HG02571 (cell line): ENCODE measurements at regions not wholly inside any gene's neighbourhood (a gene's known extent, or its start where the extent isn't known, plus 50 kb on each side); places are given as distances from the start of the nearest gene placed in this dataset.
"Not testable (repeated sequence)": the region's sequence is repeated elsewhere in the genome, so short reads cannot be mapped to it uniquely, and the experiment has no call there.

ENCODE experiments used
- ATAC-seq: cut with Tn5 transposase; IDR thresholded peaks from one replicate; pipeline ENCODE4 v1.9.1; 2021; ENCODE audit warnings: mild to moderate bottlenecking, moderate library complexity; ENCODE audit not compliant: unreplicated experiment

DNA sequence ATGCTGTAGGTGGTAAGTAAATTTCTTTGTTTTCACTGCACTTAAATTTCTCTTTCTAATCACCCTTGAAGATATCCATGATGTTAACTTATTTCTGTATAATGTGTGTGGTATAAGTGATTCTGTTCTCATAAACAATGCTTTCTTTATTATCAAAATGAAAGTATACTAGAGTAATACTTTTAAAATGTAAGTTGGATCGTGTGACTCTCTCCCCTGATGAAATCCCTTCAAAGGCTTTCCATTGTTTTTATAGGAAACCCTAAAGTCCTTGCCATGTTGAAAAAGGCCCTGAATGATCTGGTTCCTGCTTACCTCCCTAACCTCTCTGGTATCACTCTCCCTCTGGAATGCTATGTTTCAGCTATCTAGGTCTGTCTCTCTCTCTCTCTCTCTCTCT lies 191.1 kb upstream of the LHX8 start:
- ATAC-seq, result no peak

DNA sequence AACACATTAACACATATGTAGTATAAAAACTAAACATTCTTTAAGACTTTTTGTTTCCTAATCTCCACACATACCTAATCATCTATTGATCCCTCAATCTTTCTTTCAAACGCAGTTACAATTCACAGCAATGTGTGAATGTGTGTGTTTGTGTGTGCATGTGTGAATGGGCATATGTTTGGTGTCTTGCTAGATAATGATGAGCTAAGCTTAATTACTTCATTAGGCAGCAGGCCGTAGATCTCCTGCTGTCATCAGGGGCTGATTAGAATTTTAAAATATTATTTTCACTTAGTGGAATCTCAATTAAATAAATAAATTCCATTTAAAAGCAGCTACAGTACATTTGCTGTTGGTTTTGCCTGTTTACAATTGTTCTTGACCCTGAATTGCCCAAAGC lies 187.8 kb upstream of the LHX8 start:
- no peak for ATAC-seq

DNA sequence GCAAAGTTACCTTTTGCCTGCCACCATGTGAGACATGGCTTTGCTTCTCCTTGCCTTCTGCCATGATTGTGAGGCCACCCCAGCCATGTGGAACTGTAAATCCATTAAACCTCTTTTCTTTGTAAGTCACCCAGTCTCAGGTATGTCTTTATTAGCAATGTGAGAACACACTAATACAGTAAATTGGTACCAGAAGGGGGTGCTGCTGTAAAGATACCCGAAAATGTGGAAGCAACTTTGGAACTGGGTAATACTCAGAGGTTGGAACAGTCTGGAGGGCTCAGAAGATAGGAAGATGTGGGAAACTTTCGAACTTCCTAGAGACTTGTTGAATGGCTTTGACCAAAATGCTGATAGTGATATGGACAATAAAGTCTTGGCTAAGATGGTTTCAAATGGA lies 184.8 kb upstream of the LHX8 start:
- not testable (repeated sequence) for ATAC-seq

GRCh38 chr1:74951981-74952380 lies 182.2 kb upstream of the LHX8 start:
- ATAC-seq, result not testable (repeated sequence)

GRCh38 chr1:74952786-74953185 lies 181.4 kb upstream of the LHX8 start:
- no peak for ATAC-seq

- ATAC-seq, result no peak
Measured at GRCh38 chr1:74953622-74954021, 180.6 kb upstream of the LHX8 start.

DNA sequence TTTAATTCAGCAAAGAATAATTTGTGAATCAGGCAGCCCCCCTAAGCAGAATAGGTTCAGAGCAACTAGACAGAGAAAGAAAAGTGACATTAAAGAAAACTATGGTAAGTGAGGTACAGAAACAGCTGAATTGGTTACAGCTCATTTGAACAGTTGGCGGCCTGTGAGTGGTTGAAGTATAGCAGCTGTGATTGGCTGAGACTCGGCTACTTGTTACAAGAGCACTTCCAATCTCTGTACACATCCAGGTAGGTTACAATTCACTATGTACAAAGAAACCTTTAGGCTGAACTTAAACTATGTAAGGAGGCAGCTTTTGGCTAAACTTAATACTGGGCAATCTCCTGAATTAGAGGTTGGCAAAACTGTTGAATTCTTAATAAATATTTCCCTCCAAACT lies 171.1 kb upstream of the LHX8 start:
- ATAC-seq, result no peak

DNA sequence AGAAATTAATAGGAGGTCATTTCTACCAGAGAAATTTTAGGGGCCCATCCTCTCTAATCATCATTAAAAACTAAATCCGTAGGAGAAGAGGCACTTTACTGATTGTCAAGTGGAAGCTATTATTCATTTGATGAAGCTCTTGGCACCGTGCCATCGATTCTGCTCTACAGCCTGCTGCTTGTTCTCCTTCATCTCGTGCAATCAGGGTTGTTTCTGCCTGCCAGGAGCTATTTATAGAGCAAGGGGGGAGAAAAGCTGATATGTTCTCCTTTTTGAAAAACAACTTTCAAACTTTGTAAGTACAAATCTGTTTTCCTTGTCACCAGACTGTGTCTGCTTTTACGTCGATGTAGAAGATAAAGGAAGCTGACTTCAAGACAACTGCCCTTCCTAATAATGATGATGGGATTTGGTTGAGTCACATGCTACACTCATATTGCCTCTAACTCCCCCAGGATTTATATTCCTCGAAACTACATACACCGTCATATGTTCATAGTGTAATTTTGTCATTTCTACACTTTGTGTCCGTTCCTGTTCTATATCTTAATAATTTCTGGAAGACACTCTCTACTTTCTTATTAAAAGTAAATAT lies 169.6 kb upstream of the LHX8 start:
- no peak for ATAC-seq

DNA sequence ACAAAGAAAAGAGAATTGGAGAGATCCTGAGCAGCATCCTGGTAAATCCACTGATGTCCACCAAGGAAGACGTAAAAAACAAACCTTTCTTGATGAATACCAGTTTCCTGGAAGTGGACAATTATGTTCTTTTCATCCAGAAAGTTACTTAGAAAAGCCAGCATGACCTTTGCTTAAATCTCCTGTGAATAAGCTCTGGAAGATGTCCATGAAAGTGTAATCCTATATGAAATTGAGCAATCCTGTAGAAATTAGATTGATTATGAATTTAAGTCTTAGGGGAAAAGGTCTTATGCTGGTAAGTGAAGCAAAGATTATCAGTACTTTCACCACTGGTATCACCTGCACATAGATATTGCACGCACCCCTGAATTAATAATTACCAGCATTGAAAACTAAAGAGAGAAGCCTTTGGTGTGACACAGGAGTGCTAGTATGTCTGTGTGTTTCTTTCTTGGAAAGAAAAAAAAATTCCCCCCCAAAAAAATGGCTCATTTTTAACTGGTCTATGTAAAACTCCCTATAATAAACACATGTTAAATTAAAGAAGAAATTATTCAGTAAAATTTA lies 164.5 kb upstream of the LHX8 start:
- no peak for ATAC-seq

- ATAC-seq, result no peak
Measured at GRCh38 chr1:74971982-74972381, 162.2 kb upstream of the LHX8 start.

GRCh38 chr1:74976491-74976890 lies 157.7 kb upstream of the LHX8 start:
- no peak for ATAC-seq

- not testable (repeated sequence) for ATAC-seq
Measured at GRCh38 chr1:74992448-74992847, 141.7 kb upstream of the LHX8 start.

DNA sequence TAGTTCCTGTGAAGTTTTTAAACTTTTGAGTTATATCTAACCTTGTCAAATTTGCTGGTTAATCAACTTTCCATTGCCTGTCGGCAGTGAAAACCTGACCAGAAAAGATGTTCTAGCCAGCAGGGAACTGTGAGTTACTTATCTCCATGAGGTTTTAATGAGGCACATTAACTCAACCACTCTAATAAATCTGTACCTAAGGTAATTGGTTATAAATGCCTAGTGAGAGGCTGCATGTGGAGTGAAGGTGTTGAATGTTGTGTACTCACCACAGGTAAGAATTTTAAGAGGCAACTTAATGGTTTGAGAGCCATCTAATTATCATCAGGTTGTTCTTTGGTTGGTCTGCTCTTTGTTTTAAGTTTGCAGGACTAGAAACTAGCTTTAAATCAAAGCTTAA lies 138.4 kb upstream of the LHX8 start:
- ATAC-seq, result no peak

- no peak for ATAC-seq
Measured at GRCh38 chr1:75010547-75010946, 123.6 kb upstream of the LHX8 start.

DNA sequence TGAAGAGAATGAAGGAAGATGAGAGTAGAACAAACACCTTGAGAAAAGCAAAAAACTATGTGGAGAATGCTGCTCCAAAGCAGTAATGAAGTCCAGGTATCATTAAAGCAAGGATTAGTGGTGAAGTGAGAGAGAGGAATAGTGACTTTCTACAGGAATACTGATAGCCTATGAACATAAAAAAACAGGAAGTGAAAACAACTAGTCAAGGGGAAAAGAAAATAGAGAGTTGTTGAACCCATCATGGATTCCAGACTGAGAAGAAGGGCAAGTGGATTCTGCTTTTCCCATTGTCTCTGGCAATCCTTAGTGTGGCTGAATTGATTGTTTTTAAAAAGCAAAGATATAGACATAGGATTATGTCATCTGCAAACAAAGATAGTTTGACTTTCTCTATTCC lies 119.9 kb upstream of the LHX8 start:
- no peak for ATAC-seq

- ATAC-seq, result no peak
Measured at GRCh38 chr1:75023005-75023404, 111.2 kb upstream of the LHX8 start.

DNA sequence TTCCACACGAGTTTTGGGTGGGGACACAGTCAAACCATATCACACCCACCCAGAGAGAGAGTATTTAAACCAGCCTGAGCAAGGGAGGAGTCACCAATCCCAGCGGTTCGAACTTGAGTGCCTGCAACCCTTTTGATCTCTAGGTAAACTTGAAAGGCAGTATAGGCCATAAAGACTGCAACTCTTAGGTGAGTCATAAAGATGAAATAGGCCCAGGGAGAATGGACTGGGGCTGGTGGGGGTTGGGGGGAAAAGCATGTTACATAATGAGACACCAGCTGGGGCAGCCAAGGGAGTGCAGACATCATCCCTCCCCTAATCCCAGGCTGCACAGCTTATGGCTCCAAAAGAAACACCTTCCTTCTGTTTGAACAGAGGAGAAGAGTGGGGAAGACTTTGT lies 99.8 kb upstream of the LHX8 start:
- no peak for ATAC-seq

- ATAC-seq, result no peak
Measured at GRCh38 chr1:75035536-75035935, 98.7 kb upstream of the LHX8 start.

GRCh38 chr1:75053207-75053606 lies 81.0 kb upstream of the LHX8 start:
- no peak for ATAC-seq

DNA sequence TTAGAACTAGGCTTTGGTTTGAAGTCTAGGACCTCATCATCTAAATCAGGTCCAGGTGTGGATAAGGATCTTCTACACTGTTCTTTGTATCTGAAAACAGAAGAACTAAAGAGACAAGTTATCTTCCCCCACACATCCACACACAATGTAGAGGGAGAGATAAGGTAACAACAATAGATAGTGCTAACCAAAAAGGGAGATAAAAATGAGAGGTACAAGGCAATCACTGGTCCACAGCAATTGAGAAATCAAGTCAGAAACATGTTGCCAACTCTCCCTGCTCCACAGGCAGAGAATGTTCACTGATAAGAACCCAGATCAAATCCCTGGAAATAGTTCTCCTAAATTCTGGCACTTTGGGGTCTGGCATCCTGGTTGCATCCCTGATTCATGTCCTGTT lies 75.8 kb upstream of the LHX8 start:
- no peak for ATAC-seq

DNA sequence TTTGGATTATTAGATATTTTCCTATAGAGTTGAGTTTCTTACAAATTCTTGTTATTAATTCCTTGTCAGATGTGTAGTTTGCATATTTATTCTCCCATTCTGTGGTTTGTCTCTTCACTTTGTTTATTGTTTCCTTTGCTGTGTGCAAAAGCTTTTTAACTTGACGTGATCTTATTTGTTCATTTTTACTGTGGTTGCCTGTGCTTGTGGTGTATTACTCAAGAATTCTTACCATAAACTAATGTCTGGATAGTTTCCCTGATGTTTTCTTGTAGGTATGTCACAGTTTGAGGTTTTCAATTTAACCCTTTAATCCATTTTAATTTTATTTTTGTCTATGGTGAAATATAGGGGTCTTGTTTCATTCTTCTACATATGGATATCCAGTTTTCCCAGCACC lies 72.1 kb upstream of the LHX8 start:
- ATAC-seq, result no peak

- no peak for ATAC-seq
Measured at GRCh38 chr1:75067975-75068374, 66.2 kb upstream of the LHX8 start.

DNA sequence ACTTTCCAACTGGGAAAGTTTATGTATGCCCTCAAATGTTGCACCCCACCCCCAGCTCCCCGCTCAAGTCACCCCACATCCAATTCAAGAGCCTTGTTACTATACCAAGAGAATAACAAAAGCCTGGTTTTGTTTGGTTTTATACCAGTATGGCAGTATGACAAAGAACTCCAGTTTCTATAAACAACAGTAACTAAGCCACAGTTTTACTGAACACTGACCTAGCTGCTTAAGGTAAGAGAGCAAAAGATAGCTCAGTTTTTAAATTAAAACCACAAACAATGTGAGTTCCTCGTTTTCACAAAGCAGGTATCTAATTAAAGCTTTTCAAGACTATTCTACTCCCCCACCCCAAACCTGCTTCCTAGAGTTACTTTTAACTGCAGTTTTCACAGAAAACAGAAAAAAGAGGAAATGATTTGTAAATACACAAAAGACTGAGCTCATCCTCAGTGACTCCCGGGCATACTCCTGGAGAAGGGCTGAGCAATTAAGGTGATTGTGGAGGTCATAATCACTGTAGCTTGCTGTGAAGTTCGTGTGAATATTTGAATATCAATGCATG lies 59.3 kb upstream of the LHX8 start:
- no peak for ATAC-seq
